H9 (cell line): ENCODE measurements at regions not wholly inside any gene's neighbourhood (a gene's known extent, or its start where the extent isn't known, plus 50 kb on each side); places are given as distances from the start of the nearest gene placed in this dataset.

Source experiments
- DNase-seq: peaks from one replicate; pipeline ENCODE4 v3.0.0-alpha.2; 2017
- H2AFZ ChIP-seq: one replicate; pipeline ENCODE4 v1.6.1; 2013; ENCODE audit warnings: mild to moderate bottlenecking, low read length, control low read depth, moderate library complexity
- H2AK5ac ChIP-seq: 2 replicates; pipeline ENCODE4 v1.6.1; 2013; ENCODE audit warnings: low read length, control low read depth, mixed read lengths; ENCODE audit not compliant: insufficient read length
- H2BK120ac ChIP-seq: one replicate; pipeline ENCODE4 v1.6.1; 2013; ENCODE audit warnings: low read depth, mild to moderate bottlenecking, low read length, control low read depth, inconsistent platforms; ENCODE audit not compliant: poor library complexity, severe bottlenecking
- H2BK12ac ChIP-seq: 2 replicates; pipeline ENCODE4 v1.6.1; 2013; ENCODE audit warnings: low read length, control low read depth, mixed read lengths, low read depth; ENCODE audit not compliant: insufficient read length
- H2BK15ac ChIP-seq: 2 replicates; pipeline ENCODE4 v1.6.1; 2013; ENCODE audit warnings: low read depth, low read length, control low read depth
- H2BK20ac ChIP-seq: one replicate; pipeline ENCODE4 v1.6.1; 2013; ENCODE audit warnings: low read depth, mild to moderate bottlenecking, low read length, control low read depth, inconsistent platforms; ENCODE audit not compliant: poor library complexity, severe bottlenecking
- H2BK5ac ChIP-seq: 2 replicates; pipeline ENCODE4 v1.6.1; 2013; ENCODE audit warnings: low read length, control low read depth, mixed read lengths; ENCODE audit not compliant: insufficient read length
- H3K14ac ChIP-seq: 2 replicates; pipeline ENCODE4 v1.6.1; 2013; ENCODE audit warnings: low read length, control low read depth; ENCODE audit not compliant: insufficient read depth
- H3K18ac ChIP-seq: 2 replicates; pipeline ENCODE4 v1.6.1; 2013; ENCODE audit warnings: low read depth, mild to moderate bottlenecking, mixed read lengths, low read length, control low read depth; ENCODE audit not compliant: insufficient read length
- H3K23ac ChIP-seq: 2 replicates; pipeline ENCODE4 v1.6.1; 2013; ENCODE audit warnings: low read length, control low read depth, mixed read lengths, low read depth; ENCODE audit not compliant: insufficient read length
- H3K23me2 ChIP-seq: 2 replicates; pipeline ENCODE4 v1.6.1; 2013; ENCODE audit warnings: low read depth, mild to moderate bottlenecking, mixed read lengths, low read length, control low read depth; ENCODE audit not compliant: insufficient read length, poor library complexity, severe bottlenecking
- H3K27ac ChIP-seq: 2 replicates; pipeline ENCODE4 v1.5.1; 2013; ENCODE audit warnings: low read length, control low read depth, mixed read lengths, low read depth; ENCODE audit not compliant: insufficient read length
- H3K27me3 ChIP-seq: 2 replicates; pipeline ENCODE4 v1.6.1; 2013; ENCODE audit warnings: low read length, control low read depth, inconsistent platforms; ENCODE audit not compliant: insufficient read depth
- H3K4ac ChIP-seq: 2 replicates; pipeline ENCODE4 v1.6.1; 2013; ENCODE audit warnings: low read depth, mild to moderate bottlenecking, control low read depth, inconsistent platforms, low read length, moderate library complexity
- H3K4me1 ChIP-seq: 2 replicates; pipeline ENCODE4 v1.6.1; 2013; ENCODE audit warnings: low read length, control low read depth, inconsistent platforms; ENCODE audit not compliant: insufficient read depth
- H3K4me2 ChIP-seq: 2 replicates; pipeline ENCODE4 v1.6.1; 2013; ENCODE audit warnings: low read length, control low read depth, mixed read lengths; ENCODE audit not compliant: insufficient read length, insufficient read depth
- H3K56ac ChIP-seq: 2 replicates; pipeline ENCODE4 v1.6.1; 2013; ENCODE audit warnings: low read depth, mild to moderate bottlenecking, mixed read lengths, low read length, control low read depth; ENCODE audit not compliant: insufficient read length
- H3K79me1 ChIP-seq: 2 replicates; pipeline ENCODE4 v1.6.1; 2013; ENCODE audit warnings: low read depth, mild to moderate bottlenecking, moderate library complexity, low read length, control low read depth, inconsistent platforms; ENCODE audit not compliant: insufficient read depth, poor library complexity, severe bottlenecking
- H3K79me2 ChIP-seq: 2 replicates; pipeline ENCODE4 v1.6.1; 2013; ENCODE audit warnings: low read length, control low read depth, inconsistent platforms; ENCODE audit not compliant: insufficient read depth
- H3K9ac ChIP-seq: 2 replicates; pipeline ENCODE4 v1.6.1; 2013; ENCODE audit warnings: low read length, control low read depth, mixed read lengths; ENCODE audit not compliant: insufficient read length; ENCODE audit errors: extremely low read depth
- H3K9me3 ChIP-seq: one replicate; pipeline ENCODE4 v1.6.1; 2013; ENCODE audit warnings: low read depth, low read length, inconsistent platforms; ENCODE audit not compliant: control insufficient read depth
- H3T11ph ChIP-seq: one replicate; pipeline ENCODE4 v1.6.1; 2013; ENCODE audit warnings: mild to moderate bottlenecking, low read length, control low read depth, inconsistent platforms
- H4K20me1 ChIP-seq: one replicate; pipeline ENCODE4 v1.6.1; 2013; ENCODE audit not compliant: control insufficient read depth, insufficient read length, insufficient read depth
- H4K5ac ChIP-seq: 2 replicates; pipeline ENCODE4 v1.6.1; 2013; ENCODE audit warnings: low read depth, mild to moderate bottlenecking, mixed read lengths, low read length, control low read depth; ENCODE audit not compliant: insufficient read length
- H4K8ac ChIP-seq: replicated peaks from 2 replicates; pipeline ENCODE4 v1.6.1; 2013; ENCODE audit warnings: low read length, control low read depth, mixed read lengths, low read depth; ENCODE audit not compliant: insufficient read length
- H4K91ac ChIP-seq: 2 replicates; pipeline ENCODE4 v1.6.1; 2013; ENCODE audit warnings: low read depth, mild to moderate bottlenecking, moderate library complexity, mixed read lengths, low read length, control low read depth; ENCODE audit not compliant: insufficient read length
- H3K27ac Mint-ChIP-seq, 3 experiments: 2 replicates in 2 of 3; 3 replicates in 1 of 3; pipeline ENCODE4 v1.8.0; 2020 to 2021; ENCODE audit warnings: mixed read lengths in 3 of 3, mild to moderate bottlenecking in 1 of 3, moderate library complexity in 1 of 3
- H3K27me3 Mint-ChIP-seq: 2 replicates; pipeline ENCODE4 v1.8.0; 2021; ENCODE audit warnings: low read depth, mild to moderate bottlenecking, moderate library complexity, mixed read lengths
- H3K36me3 Mint-ChIP-seq, 3 experiments: 2 replicates in 2 of 3; 3 replicates in 1 of 3; pipeline ENCODE4 v1.8.0; 2020 to 2021; ENCODE audit warnings: low read depth in 3 of 3, mixed read lengths in 3 of 3; ENCODE audit not compliant: insufficient read depth in 1 of 3
- H3K4me1 Mint-ChIP-seq, 2 experiments: 2 replicates each; pipeline ENCODE4 v1.8.0; 2020; ENCODE audit warnings: mixed read lengths in 2 of 2
- H3K4me3 Mint-ChIP-seq, 2 experiments: 2 replicates in 1 of 2; 3 replicates in 1 of 2; pipeline ENCODE4 v1.8.0; 2020 to 2021; ENCODE audit warnings: mild to moderate bottlenecking in 2 of 2, mixed read lengths in 2 of 2, moderate library complexity in 1 of 2
- H3K9me3 Mint-ChIP-seq, 2 experiments: 2 replicates in 1 of 2; 3 replicates in 1 of 2; pipeline ENCODE4 v1.8.0; 2020; ENCODE audit warnings: mild to moderate bottlenecking in 2 of 2, mixed read lengths in 2 of 2, moderate library complexity in 1 of 2
- CTCF ChIP-seq: fragments of 200-600 bp; sonication (generic); conservative IDR thresholded peaks from 3 replicates; pipeline ENCODE4 v1.8.0; 2021; ENCODE audit warnings: antibody characterized with exemption, mild to moderate bottlenecking
- WGBS: extraction: QIAGEN DNeasy Blood & Tissue Kit; methylation state at CpG from one replicate; pipeline ENCODE4 v1.1.7; 2013; ENCODE audit warnings: missing lambda C conversion rate, low lambda C conversion rate, mixed read lengths; ENCODE audit not compliant: insufficient read length; ENCODE audit errors: extremely low coverage; 5-methylcytosine and 5-hydroxymethylcytosine counted together

- Histone ChIP-seq H3K79me1 (no peaks in the 10 kb centered on the region), H3K23me2 (no peaks in the 10 kb centered on the region), H3K4me1 (peaks cover 7% of the 10 kb centered on the region; the same call in 1 of the 2 replicates), H4K8ac (no peak overlapping the region), H2BK5ac (no peak overlapping the region), H2AK5ac (no peak overlapping the region), H4K91ac (no peak overlapping the region), H3K4ac (no peak overlapping the region), H2BK20ac (no peak overlapping the region), H3K27me3 (no peaks in the 10 kb centered on the region), H2BK12ac (no peak overlapping the region), H3K79me2 (no peaks in the 10 kb centered on the region), H3K4me2 (no peak overlapping the region), H4K20me1 (no peaks in the 10 kb centered on the region), H2BK120ac (no peak overlapping the region), H3K27ac (no peak overlapping the region), H3K23ac (no peak overlapping the region), H3K18ac (no peak overlapping the region), H3K14ac (no peak overlapping the region), H2BK15ac (no peak overlapping the region), H3K56ac (no peak overlapping the region), H4K5ac (no peak overlapping the region), H3T11ph (no peak overlapping the region), H3K9me3 (no peaks in the 10 kb centered on the region), H2AFZ (no peak overlapping the region), H3K9ac (no peak overlapping the region)
- Mint-ChIP-seq H3K4me1 (peaks cover 23 to 32% of the 10 kb centered on the region in 2 experiments), H3K27me3 (no peaks in the 10 kb centered on the region), H3K4me3 (no peak overlapping the region), H3K9me3 (no peaks in the 10 kb centered on the region), H3K36me3 (no peaks in the 10 kb centered on the region), H3K27ac (no peak overlapping the region)
- TF ChIP-seq CTCF: no peak
- no CpG with 5 or more reads among the region's 1 CpG for WGBS
- no peak for DNase-seq
Measured at GRCh38 chr6:97913721-97914120, 630.7 kb upstream of the MMS22L start.
